Breast epithelium (tissue), 4 donors: ENCODE measurements at regions not wholly inside any gene's neighbourhood (a gene's known extent, or its start where the extent isn't known, plus 50 kb on each side); places are given as distances from the start of the nearest gene placed in this dataset.
"Not testable (repeated sequence)": the region's sequence is repeated elsewhere in the genome, so short reads cannot be mapped to it uniquely, and the experiment has no call there.

Source experiments
- DNase-seq, 2 donors: peaks; one replicate each; pipeline ENCODE4 v3.0.0-alpha.2; 2019; ENCODE audit warnings: low spot score in 2 of 2
- H3K27ac ChIP-seq, 2 donors: fragments of 200-600 bp; sonication (generic) in 1 of 2; one replicate each; pipeline ENCODE4 v1.5.1; 2016 to 2019; ENCODE audit warnings: mild to moderate bottlenecking in 1 of 2
- H3K27me3 ChIP-seq, 2 donors: fragments of 200-600 bp; sonication (generic) in 1 of 2; one replicate each; pipeline versions ENCODE4 v1.5.1 to v1.6.0; 2017 to 2019; ENCODE audit warnings: control low read depth in 1 of 2, mild to moderate bottlenecking in 1 of 2
- H3K36me3 ChIP-seq: fragments of 200-600 bp; one replicate; pipeline ENCODE4 v1.5.1; 2019
- H3K4me1 ChIP-seq, 2 donors: fragments of 200-600 bp; sonication (generic); one replicate each; pipeline ENCODE4 v1.5.1; 2016 to 2019; ENCODE audit warnings: control low read depth in 1 of 2
- H3K4me3 ChIP-seq, 3 donors: fragments of 200-600 bp; sonication (generic); 1 replicate in 2 of 3; 2 replicates in 1 of 3; pipeline ENCODE4 v1.5.1; 2016 to 2019; ENCODE audit warnings: mild to moderate bottlenecking in 3 of 3, moderate library complexity in 2 of 3
- H3K9me3 ChIP-seq, 2 donors: fragments of 200-600 bp; sonication (generic) in 1 of 2; one replicate each; pipeline ENCODE4 v1.5.1; 2016 to 2019; ENCODE audit warnings: control low read depth in 1 of 2
- POLR2A ChIP-seq: fragments of 450-650 bp; IDR thresholded peaks from one replicate; pipeline ENCODE4 v1.6.1; 2016; ENCODE audit warnings: antibody characterized with exemption, mild to moderate bottlenecking, moderate library complexity
- POLR2AphosphoS5 ChIP-seq, 3 donors: sonication (generic); formaldehyde crosslinking; IDR thresholded peaks; one replicate each; pipeline ENCODE4 v1.6.1; 2017; ENCODE audit warnings: antibody characterized with exemption in 3 of 3
- intact Hi-C: fragments of 100-400 bp; cut with DNase I; formaldehyde crosslinking; loops from one replicate; pipeline ENCODE4 v1.15.1; 2023; ENCODE audit warnings: low total_unique reads
- TF ChIP-seq, protein P1 (sequence below), 3 donors: fragments of 450-650 bp; IDR thresholded peaks; one replicate each; pipeline ENCODE4 v1.5.1; 2016 to 2017; ENCODE audit warnings: antibody characterized with exemption in 3 of 3, mild to moderate bottlenecking in 3 of 3, moderate library complexity in 3 of 3

DNA sequence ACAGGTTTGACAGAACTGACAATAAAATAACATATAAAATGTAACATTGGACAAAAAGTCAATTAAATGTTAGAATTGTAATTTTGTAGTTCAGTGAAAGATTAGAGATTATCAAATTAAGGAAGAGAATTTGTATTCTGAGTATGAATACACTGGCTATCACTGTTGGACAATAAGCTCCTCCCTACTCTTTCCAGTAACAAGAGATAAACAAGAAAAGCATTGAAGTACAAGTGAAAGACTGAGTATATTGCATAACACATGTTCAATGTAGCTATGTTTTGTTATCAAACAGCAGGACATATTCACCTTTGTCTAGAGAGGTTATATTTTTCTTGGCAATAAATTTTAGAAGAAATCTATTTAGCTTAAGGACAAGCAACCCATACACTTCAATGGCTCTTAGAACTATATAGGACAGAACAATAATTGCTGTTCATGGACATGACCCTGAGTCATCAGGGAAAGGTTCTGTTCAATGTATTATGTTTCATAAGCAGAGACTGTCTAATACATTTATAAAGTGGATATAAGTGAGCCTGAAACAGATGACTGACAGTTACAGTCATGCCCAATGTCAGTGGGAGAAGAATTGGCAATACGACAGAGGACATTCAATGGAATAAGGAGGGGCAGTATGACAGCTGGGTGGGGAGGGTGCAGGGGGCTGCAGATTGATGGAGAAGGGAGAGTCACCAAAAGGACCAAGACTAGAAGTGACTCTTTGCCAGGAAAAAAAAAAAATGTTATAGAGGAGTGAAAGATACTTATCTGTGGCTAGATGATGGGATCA lies 520.4 kb downstream of the FRK start:
- H3K4me1 ChIP-seq = no peaks in the 10 kb centered on the region
- H3K36me3 ChIP-seq = no peaks in the 10 kb centered on the region
- no peaks in the 10 kb centered on the region for H3K9me3 ChIP-seq
- intact Hi-C loops = no loop called here
- H3K27ac ChIP-seq = no peak overlapping the region
- no peak for DNase-seq
- TF ChIP-seq, protein P1, sequence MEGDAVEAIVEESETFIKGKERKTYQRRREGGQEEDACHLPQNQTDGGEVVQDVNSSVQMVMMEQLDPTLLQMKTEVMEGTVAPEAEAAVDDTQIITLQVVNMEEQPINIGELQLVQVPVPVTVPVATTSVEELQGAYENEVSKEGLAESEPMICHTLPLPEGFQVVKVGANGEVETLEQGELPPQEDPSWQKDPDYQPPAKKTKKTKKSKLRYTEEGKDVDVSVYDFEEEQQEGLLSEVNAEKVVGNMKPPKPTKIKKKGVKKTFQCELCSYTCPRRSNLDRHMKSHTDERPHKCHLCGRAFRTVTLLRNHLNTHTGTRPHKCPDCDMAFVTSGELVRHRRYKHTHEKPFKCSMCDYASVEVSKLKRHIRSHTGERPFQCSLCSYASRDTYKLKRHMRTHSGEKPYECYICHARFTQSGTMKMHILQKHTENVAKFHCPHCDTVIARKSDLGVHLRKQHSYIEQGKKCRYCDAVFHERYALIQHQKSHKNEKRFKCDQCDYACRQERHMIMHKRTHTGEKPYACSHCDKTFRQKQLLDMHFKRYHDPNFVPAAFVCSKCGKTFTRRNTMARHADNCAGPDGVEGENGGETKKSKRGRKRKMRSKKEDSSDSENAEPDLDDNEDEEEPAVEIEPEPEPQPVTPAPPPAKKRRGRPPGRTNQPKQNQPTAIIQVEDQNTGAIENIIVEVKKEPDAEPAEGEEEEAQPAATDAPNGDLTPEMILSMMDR (IDR thresholded peaks at IDR 0.05) = no peak
- TF ChIP-seq POLR2AphosphoS5 (IDR thresholded peaks at IDR 0.05) = no peak
- TF ChIP-seq POLR2A = no peak
- H3K27me3 ChIP-seq = no peaks in the 10 kb centered on the region
- no peak overlapping the region for H3K4me3 ChIP-seq

DNA sequence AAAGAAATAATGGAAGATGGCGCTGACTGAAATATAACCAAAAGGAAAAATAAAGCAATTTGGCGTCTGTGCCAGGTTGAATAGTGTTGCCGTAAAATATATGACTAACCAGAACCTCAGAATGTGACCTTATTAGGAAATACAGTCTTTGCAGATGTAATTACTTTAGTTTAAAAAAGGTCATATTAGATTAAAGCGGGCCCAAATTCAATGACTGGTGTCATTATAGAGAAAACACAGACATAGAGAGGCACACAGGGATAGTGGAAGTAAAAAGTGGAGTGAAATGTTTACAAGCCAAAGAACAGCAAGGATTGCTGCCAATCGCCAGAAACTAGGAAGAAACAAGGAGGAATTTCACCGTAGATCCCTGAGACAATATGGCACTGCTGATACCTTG lies 521.2 kb downstream of the FRK start:
- no peaks in the 10 kb centered on the region for H3K27me3 ChIP-seq
- TF ChIP-seq POLR2A = no peak
- TF ChIP-seq, protein P1 (IDR thresholded peaks at IDR 0.05) = no peak
- no peak for TF ChIP-seq POLR2AphosphoS5 (IDR thresholded peaks at IDR 0.05)
- DNase-seq = no peak
- intact Hi-C loops = no loop called here
- no peaks in the 10 kb centered on the region for H3K4me1 ChIP-seq
- H3K4me3 ChIP-seq = no peak overlapping the region
- no peaks in the 10 kb centered on the region for H3K9me3 ChIP-seq
- no peak overlapping the region for H3K27ac ChIP-seq
- no peaks in the 10 kb centered on the region for H3K36me3 ChIP-seq

DNA sequence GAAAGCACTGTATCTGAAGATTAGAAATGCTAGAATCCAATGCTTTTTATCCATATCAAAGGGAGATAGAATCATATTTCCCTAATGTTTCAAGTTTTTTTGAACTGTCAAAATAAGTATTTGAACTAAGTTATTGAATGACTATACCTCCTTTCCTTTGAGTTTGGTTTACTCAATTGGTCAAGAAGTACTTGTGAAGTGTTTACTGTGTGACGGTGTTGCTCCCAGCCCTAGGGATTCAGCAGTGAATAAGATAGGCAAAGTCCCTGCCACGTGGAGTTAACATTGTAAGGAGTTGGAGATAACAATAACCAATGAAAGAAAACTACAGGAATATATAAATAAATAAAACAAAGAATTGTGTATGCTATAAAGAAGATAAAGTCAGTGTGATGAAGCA lies 535.9 kb downstream of the FRK start:
- Histone ChIP-seq H3K9me3 (peaks cover 0 to 10% of the 10 kb centered on the region in 2 donors), H3K36me3 (no peaks in the 10 kb centered on the region), H3K27ac (no peak overlapping the region), H3K4me3 (no peak overlapping the region), H3K4me1 (no peaks in the 10 kb centered on the region), H3K27me3 (no peaks in the 10 kb centered on the region)
- intact Hi-C loops = no loop called here
- TF ChIP-seq, protein P1 (IDR thresholded peaks at IDR 0.05) = no peak
- TF ChIP-seq POLR2A (no peak), POLR2AphosphoS5 (IDR thresholded peaks at IDR 0.05) (no peak)
- DNase-seq = no peak

DNA sequence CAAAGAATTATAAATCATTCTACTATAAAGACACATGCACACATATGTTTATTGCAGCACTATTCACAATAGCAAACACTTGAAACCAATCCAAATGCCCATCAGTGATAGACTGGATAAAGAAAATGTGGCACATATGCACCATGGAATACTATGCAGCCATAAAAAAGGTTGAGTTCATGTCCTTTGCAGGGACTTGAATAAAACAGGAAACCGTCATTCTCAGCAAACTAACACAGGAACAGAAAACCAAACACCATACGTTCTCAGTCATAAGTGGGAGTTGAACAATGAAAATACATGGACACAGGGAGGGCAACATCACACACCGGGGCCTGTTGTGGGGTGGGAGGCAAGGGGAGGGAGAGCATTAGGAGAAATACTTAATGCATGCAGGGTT lies 538.9 kb downstream of the FRK start:
- not testable (repeated sequence) for DNase-seq

DNA sequence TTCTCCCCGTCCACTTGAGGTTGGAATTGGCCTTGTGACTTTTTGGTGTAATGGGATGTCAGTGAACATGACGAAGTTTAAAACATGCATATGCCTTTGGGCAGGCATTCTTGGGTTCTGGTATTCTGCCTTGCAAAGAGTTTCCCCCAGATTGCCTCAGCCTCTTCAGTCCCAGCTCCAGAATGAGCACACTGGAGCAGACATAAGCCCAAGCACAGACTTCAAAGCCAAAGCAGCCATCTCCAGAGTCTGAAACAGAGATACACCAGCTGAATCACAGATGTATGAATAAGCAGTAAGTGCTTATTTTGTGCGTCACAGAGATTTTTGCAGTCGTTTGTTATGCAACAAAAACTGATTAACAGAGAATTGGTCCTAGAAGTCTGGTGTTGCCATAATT lies 546.0 kb downstream of the FRK start:
- Histone ChIP-seq H3K27ac (no peak overlapping the region), H3K27me3 (no peaks in the 10 kb centered on the region), H3K9me3 (peaks cover 0 to 13% of the 10 kb centered on the region in 2 donors), H3K4me1 (no peaks in the 10 kb centered on the region), H3K4me3 (no peak overlapping the region), H3K36me3 (no peaks in the 10 kb centered on the region)
- TF ChIP-seq POLR2A (no peak), POLR2AphosphoS5 (IDR thresholded peaks at IDR 0.05) (no peak)
- TF ChIP-seq, protein P1 (IDR thresholded peaks at IDR 0.05) = no peak
- DNase-seq = no peak
- intact Hi-C loops = no loop called here

More for the DNA sequence above, 538.9 kb downstream of the FRK start:
- H3K36me3 ChIP-seq, H3K27me3 ChIP-seq, H3K4me1 ChIP-seq, H3K4me3 ChIP-seq, intact Hi-C loops, H3K27ac ChIP-seq: not testable (repeated sequence)
- peaks cover 0 to 23% of the 10 kb centered on the region in 2 donors for H3K9me3 ChIP-seq
